GM12874 (cell line): ENCODE measurements at regions not wholly inside any gene's neighbourhood (a gene's known extent, or its start where the extent isn't known, plus 50 kb on each side); places are given as distances from the start of the nearest gene placed in this dataset.

Experiments used
- TF ChIP-seq, protein P1 (sequence below): IDR thresholded peaks from 2 replicates; pipeline ENCODE4 v1.5.1; 2011; ENCODE audit warnings: low read depth, mild to moderate bottlenecking, control low read depth, low read length, moderate library complexity; ENCODE audit not compliant: insufficient read depth

DNA sequence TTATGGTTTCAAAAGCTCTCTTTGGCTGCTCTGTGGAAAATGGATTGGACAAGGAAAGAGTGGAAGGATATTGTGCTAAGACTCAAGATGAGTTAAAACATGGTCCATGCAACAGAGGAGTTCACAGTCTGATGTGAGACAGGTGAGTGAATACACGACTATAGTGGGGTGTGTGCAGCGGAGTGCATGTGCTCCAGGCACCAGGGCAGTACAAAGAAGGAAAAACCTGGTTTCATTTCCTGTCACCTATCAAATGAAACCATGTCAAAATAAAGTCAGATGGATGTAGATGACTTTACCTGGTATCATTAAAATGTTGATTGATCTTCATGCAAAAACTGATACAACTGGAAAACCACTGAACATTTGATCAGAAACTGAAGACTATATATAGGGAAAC, 241.0 kb upstream of the RASGEF1B start:
- TF ChIP-seq, protein P1, sequence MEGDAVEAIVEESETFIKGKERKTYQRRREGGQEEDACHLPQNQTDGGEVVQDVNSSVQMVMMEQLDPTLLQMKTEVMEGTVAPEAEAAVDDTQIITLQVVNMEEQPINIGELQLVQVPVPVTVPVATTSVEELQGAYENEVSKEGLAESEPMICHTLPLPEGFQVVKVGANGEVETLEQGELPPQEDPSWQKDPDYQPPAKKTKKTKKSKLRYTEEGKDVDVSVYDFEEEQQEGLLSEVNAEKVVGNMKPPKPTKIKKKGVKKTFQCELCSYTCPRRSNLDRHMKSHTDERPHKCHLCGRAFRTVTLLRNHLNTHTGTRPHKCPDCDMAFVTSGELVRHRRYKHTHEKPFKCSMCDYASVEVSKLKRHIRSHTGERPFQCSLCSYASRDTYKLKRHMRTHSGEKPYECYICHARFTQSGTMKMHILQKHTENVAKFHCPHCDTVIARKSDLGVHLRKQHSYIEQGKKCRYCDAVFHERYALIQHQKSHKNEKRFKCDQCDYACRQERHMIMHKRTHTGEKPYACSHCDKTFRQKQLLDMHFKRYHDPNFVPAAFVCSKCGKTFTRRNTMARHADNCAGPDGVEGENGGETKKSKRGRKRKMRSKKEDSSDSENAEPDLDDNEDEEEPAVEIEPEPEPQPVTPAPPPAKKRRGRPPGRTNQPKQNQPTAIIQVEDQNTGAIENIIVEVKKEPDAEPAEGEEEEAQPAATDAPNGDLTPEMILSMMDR: no peak

DNA sequence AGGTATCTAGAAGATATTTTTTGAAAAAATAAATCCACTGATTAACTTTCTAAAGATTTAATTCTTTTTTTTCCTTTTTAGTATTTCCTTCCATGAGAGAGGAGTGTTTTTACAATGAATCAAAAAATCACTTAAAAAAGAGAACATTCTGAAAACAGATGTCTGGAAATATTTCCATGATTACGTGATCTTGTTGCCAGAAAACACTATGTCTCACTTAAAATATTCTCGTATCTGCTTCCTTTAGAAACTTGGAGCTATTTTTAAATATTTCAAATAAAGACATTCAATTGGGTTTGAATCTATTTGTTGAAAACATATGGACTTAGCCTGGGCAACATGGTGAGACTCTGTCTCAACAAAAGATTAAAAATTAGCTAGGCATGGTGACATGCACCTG, 232.8 kb upstream of the RASGEF1B start:
- TF ChIP-seq, protein P1: no peak

DNA sequence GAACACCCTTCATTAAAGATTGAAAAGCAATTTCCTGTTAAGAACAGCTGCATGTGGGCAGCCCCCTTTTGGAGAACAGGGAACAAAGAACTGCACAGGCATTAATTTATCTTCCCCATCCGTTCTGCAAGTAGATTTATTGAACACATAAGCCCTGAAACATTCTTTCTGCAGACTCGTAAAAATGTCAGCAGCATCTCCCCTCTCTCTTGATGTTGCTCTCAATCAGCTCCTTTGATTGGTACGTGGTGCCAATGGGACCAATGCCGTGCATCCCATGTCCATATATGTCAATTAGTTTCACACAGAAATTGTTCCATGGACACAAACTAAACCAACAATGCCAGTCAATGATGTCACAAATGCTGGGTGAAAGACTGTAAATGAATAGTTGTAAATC, 228.5 kb upstream of the RASGEF1B start:
- TF ChIP-seq, protein P1: no peak

DNA sequence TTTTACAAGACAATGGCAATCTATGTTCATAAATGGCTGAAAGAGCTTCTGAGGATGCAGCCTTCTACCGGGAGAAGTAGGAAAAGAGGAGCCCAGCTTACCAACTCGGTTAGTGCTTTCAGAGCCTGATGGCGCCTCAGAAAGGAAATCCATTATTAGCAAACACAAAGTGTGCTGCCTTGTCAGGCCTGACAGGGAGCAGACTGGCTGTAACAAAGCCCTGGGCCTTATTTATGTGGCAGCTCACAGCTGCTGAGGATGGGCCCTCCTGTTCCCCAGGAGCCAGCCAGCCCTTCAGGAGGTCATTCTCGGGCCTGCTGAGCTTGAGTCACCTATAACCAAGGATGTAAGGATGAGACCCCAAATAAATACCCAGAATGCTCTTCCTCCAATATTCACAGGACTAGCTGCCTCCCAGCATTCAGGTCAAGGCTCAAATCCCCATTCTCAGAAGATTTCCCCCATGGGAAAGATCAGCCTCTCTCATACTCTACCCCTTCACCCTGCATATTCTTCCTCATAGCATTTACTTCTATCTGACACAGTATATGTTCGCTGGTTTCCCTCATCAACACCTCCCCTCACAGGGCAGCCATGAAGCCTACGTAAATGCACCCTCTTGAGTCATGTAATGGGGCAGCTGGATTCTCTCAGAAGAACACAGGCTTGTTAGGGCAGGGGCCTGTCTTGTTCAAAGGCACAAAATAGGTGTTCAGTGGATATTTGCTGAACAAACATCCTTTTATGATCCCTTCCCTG, 227.0 kb upstream of the RASGEF1B start:
- TF ChIP-seq, protein P1: no peak

DNA sequence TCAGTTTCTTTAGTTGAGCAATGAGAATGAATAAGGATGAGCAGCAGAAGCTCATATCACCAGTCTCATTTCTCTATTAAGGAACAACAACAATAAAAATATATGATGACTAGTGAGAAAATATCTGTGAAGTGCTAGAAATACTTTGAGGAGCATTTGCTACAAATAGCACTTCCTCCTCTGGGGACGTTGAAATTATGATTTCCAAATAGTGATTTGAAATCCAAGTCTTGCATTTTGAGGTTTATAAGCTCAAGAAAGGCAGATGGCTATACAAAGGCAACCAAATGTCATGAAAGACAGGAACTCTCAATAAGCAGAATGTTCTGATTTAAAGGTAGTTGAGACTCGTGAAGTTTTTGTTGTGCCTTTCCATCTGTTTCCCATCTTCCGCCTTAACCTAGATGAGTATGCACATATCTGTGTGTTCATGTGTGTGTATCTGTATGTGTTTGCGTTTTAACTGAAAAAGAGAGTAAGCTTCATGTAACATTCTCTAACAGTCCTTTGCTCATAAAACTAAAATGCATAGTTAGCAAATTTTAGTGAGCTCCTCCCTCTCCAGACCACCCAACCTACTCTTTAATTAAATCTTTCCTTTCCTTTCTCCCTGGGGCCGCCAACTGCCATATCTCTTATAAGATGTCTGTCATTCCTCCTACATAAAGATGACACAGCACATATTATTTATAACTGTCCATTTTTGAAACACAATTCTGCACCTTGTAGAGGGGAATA, 222.6 kb upstream of the RASGEF1B start:
- TF ChIP-seq, protein P1: no peak

DNA sequence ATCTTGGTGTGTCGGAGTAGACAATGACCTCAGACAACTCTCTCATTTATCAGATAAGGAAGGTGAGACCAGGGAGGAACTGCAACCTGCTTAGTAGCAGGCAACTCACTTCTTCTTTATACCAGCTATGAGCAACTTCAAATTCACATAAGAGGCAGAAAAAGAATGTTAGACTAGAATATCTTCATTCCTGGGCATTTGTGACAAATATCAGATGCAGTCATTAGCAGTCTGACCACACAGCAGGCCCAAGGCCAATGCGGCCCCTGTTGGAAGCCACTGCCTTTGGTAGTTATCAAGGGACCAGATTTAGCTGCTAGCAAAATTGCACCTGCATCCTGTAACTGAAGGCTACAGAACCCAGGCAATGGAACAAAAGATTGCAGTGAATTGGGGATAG, 219.2 kb upstream of the RASGEF1B start:
- TF ChIP-seq, protein P1: no peak

GRCh38 chr4:81688085-81688484, 216.4 kb upstream of the RASGEF1B start:
- TF ChIP-seq, protein P1: no peak
